ENCODE measurements at regions not wholly inside any gene's neighbourhood (a gene's known extent, or its start where the extent isn't known, plus 50 kb on each side); places are given as distances from the start of the nearest gene placed in this dataset.

- POLR2A ChIA-PET = no interaction called here
- no peak for TF ChIP-seq CTCF (IDR thresholded peaks at IDR 0.05; ENCODE audit: control extremely low read depth, extremely low read depth, low read depth, missing control alignments)
- CTCF ChIA-PET = interaction anchor here (1.0 kb wide), 1 partner anchor 17 kb away, joined by 3 read pairs; no protein-coding TSS in a partner anchor
- DNase-seq (ENCODE audit: extremely low spot score) = no peak
Measured at GRCh38 chr1:199002661-199003060, 363.8 kb downstream of the PTPRC start.

GRCh38 chr1:199007423-199007822 lies 368.6 kb downstream of the PTPRC start:
- CTCF ChIA-PET = no interaction called here

GRCh38 chr1:199009447-199009846 lies 370.6 kb downstream of the PTPRC start:
- CTCF ChIA-PET = interaction anchor here (0.9 to 1.4 kb wide), 5 partner anchors 9 to 20 kb away, joined by 3 to 4 read pairs (median 3); no protein-coding TSS in a partner anchor

More at GRCh38 chr1:199007423-199007822, 368.6 kb downstream of the PTPRC start:
- POLR2A ChIA-PET = no interaction called here
- TF ChIP-seq CTCF (IDR thresholded peaks at IDR 0.05; ENCODE audit: control extremely low read depth, extremely low read depth, low read depth, missing control alignments) = no peak
- no peak for DNase-seq (ENCODE audit: extremely low spot score)

GRCh38 chr1:199010492-199010891 lies 371.7 kb downstream of the PTPRC start:
- no peak for TF ChIP-seq CTCF (IDR thresholded peaks at IDR 0.05; ENCODE audit: control extremely low read depth, extremely low read depth, low read depth, missing control alignments)
- POLR2A ChIA-PET = no interaction called here
- no peak for DNase-seq (ENCODE audit: extremely low spot score)
- CTCF ChIA-PET = interaction anchor here (1.4 to 1.7 kb wide), 3 partner anchors 19 to 39 kb away, joined by 3 read pairs; no protein-coding TSS in a partner anchor

More at GRCh38 chr1:199009447-199009846, 370.6 kb downstream of the PTPRC start:
- POLR2A ChIA-PET = no interaction called here
- TF ChIP-seq CTCF (IDR thresholded peaks at IDR 0.05; ENCODE audit: control extremely low read depth, extremely low read depth, low read depth, missing control alignments) = no peak
- DNase-seq (ENCODE audit: extremely low spot score) = peak; percentile 10

GRCh38 chr1:199010933-199011332 lies 372.1 kb downstream of the PTPRC start:
- no peak for DNase-seq (ENCODE audit: extremely low spot score)
- TF ChIP-seq CTCF (IDR thresholded peaks at IDR 0.05; ENCODE audit: control extremely low read depth, extremely low read depth, low read depth, missing control alignments) = no peak
- ChIA-PET POLR2A (no interaction called here), CTCF (interaction anchor here (1.1 to 1.7 kb wide), 4 partner anchors 17 to 39 kb away, joined by 3 to 4 read pairs (median 3); no protein-coding TSS in a partner anchor)

GRCh38 chr1:199015799-199016198 lies 377.0 kb downstream of the PTPRC start:
- CTCF ChIA-PET = interaction anchor here (1.2 kb wide), 1 partner anchor 13 kb away, joined by 3 read pairs; no protein-coding TSS in a partner anchor
- no peak for TF ChIP-seq CTCF (IDR thresholded peaks at IDR 0.05; ENCODE audit: control extremely low read depth, extremely low read depth, low read depth, missing control alignments)

More at GRCh38 chr1:199015799-199016198, 377.0 kb downstream of the PTPRC start:
- no peak for DNase-seq (ENCODE audit: extremely low spot score)
- POLR2A ChIA-PET = no interaction called here
